GM12872 (cell line): ENCODE measurements at regions not wholly inside any gene's neighbourhood (a gene's known extent, or its start where the extent isn't known, plus 50 kb on each side); places are given as distances from the start of the nearest gene placed in this dataset.

Experiments used
- CTCF ChIP-seq: IDR thresholded peaks from 3 replicates; pipeline ENCODE4 v1.5.1; 2011; ENCODE audit warnings: low read depth, mild to moderate bottlenecking, low read length, moderate library complexity; ENCODE audit not compliant: insufficient read depth

DNA sequence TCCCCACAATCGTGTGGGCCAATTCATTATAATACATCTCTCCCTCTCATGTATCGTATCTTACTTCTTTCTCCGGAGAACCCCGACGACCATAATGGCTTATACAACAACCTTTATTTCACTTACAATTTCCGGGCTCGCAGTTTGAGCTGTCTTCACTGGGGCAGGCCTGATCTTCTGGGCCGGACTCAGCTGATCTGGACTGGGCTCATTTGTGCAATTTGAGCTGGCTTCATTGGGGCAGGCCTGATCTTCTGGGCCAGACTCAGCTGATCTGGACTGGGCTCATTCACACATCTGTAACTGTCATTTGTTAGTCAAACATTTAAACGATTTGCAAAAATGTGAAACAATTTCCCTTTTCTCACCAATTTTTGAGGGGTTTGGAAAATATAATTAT lies 171.5 kb upstream of the FRG1 start:
- TF ChIP-seq CTCF: no peak

DNA sequence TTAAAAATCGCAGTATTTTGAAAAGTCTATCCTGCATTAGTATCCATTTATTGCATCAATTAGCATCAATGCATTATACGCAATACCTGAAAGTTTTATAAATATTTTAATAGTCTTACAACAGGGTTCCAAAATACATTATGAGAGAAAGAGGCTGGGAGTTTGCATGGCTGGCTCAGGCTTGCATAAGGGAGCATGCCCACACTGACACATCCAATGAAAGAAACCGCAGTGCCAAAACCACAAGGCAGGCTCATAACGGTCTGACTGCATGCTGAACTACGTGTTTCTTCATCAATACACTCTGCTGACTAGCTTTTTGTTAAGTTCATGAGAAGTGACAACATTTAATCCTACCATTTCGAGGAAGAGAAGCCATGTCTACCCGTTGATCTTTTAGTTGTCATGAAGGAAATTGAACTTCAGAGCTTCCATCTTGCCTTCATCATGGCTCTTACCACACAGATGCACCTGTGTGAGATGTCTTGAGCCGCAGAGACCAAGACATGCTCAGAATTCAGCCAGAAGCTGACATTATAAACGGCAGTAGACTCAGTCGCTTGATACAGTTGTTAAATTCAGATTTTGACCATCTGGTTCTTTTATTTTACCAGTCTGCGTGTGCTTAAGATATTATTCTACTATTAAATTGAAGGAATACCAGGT lies 168.8 kb upstream of the FRG1 start:
- TF ChIP-seq CTCF: no peak

GRCh38 chr4:189773909-189774308 lies 166.8 kb upstream of the FRG1 start:
- TF ChIP-seq CTCF: no peak

DNA sequence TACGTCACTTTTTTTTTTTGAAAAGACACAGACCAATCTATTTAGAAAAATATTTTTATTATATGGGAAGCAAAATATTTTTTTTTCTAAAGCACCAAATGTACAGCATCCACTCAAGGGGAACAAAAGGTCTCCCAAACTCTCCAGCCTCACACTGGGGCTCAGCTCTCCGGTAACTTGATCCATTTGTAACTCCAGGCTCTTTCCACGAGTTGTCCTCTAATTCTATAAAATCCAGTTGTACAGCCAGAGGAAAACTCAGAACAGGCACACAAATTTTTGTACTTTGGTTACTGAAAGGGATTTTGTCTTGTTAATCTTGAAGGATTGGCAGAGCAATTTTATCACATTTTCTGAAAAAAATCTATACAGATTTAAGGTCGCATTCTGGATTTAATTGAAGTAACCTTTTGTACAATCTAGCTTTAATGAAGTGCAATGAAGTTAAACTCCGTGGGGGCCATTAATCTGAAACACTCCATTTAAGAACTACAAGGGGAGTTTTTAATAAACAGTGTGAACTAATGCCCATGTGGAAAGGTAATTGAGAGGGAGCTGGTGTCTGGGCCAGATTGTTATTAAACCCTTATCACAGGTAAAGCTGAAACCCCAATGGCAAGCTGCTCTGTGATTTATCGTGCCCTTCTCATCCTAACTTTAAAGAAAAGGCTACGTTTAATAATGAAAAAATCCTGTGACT lies 161.2 kb upstream of the FRG1 start:
- TF ChIP-seq CTCF: no peak

DNA sequence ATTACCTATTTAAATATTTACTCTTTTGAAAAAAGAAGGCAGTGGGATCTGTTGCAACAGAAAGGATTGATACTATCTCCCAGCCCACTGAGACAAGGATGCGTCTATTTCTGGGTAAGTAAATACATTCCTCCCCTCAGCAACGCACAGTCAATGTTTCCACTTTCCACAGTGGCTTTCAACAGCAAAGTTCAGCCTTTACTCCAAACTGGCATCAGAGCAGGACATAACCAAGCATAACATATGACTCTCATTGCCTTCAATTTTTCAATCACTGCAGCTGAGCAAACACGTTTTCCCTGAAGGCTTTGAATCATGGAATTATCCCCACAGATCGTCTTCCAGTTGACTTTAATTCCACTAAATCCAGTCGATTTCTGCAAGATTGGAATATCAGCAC lies 160.3 kb upstream of the FRG1 start:
- TF ChIP-seq CTCF: no peak

GRCh38 chr4:189784651-189785050 lies 156.0 kb upstream of the FRG1 start:
- TF ChIP-seq CTCF: no peak

GRCh38 chr4:189785257-189785656 lies 155.4 kb upstream of the FRG1 start:
- TF ChIP-seq CTCF: no peak
